C4-2B (cell line): ENCODE measurements at regions not wholly inside any gene's neighbourhood (a gene's known extent, or its start where the extent isn't known, plus 50 kb on each side); places are given as distances from the start of the nearest gene placed in this dataset.

Source experiments
- ZFX ChIP-seq: fragments of 450-650 bp; IDR thresholded peaks from 2 replicates; pipeline ENCODE4 v1.6.1; 2017
- TF ChIP-seq, protein P1 (sequence below): fragments of 450-650 bp; conservative IDR thresholded peaks from 2 replicates; pipeline ENCODE4 v1.5.1; 2017; ENCODE audit warnings: mild to moderate bottlenecking

DNA sequence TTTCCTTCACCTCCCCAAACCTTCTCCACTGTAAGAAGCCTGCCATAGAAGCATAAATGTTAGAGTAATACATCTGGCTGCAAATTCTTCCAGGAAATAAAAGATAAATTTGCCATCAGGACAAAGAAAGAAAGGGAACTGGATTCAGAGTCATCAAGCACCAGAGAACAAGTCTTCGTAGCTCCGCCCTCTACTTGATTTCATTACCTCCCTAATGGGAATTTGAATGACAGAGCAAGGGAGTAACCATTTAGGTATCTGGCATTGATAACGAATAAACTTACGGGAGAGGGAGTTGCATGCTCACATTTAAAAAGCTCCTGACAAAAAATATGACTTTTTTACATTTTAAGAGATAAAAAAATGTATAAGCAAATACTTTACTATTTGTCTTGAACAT is 263.4 kb downstream of the NEBL start:
- TF ChIP-seq, protein P1, sequence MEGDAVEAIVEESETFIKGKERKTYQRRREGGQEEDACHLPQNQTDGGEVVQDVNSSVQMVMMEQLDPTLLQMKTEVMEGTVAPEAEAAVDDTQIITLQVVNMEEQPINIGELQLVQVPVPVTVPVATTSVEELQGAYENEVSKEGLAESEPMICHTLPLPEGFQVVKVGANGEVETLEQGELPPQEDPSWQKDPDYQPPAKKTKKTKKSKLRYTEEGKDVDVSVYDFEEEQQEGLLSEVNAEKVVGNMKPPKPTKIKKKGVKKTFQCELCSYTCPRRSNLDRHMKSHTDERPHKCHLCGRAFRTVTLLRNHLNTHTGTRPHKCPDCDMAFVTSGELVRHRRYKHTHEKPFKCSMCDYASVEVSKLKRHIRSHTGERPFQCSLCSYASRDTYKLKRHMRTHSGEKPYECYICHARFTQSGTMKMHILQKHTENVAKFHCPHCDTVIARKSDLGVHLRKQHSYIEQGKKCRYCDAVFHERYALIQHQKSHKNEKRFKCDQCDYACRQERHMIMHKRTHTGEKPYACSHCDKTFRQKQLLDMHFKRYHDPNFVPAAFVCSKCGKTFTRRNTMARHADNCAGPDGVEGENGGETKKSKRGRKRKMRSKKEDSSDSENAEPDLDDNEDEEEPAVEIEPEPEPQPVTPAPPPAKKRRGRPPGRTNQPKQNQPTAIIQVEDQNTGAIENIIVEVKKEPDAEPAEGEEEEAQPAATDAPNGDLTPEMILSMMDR: no peak
- no peak for TF ChIP-seq ZFX
